ENCODE measurements at regions not wholly inside any gene's neighbourhood (a gene's known extent, or its start where the extent isn't known, plus 50 kb on each side); places are given as distances from the start of the nearest gene placed in this dataset.

DNA sequence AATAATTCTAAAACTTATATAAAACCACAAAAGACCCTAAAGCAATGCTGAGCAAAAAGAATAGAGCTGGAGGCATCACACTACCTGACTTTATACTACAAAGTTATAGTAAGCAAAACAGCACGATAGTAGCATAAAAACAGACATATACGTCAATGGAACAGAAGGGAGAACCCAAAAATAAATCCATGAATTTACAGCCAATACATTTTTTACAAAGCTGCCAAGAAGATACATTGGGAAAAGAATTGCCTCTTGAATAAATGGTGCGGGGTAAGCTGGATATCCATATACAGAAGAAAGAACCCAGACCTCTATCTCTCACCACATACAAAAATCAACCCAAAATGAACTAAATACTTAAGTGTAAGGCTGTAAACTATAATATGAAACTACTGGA is 51.3 kb upstream of the KRTAP11-1 start (continued):
- TF ChIP-seq, protein P1, sequence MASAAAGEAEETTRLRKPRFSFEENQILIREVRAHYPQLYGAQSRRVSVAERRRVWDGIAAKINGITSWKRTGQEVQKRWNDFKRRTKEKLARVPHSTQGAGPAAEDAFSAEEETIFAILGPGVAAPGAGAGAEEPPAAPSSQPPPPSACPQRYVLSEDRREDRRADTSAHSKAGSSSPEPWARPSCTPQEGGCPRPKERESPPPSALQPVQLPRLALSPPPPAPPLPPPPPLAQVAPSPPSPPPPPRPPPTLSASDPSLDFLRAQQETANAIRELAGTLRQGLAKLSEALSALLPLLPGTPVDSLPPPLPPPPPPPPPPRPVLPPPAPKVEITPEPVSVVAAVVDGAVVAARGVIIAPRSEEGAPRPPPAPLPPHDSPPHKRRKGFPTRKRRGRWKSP (CRISPR knock-in tag; IDR thresholded peaks at IDR 0.05) = no peak
- TF ChIP-seq, protein P2, sequence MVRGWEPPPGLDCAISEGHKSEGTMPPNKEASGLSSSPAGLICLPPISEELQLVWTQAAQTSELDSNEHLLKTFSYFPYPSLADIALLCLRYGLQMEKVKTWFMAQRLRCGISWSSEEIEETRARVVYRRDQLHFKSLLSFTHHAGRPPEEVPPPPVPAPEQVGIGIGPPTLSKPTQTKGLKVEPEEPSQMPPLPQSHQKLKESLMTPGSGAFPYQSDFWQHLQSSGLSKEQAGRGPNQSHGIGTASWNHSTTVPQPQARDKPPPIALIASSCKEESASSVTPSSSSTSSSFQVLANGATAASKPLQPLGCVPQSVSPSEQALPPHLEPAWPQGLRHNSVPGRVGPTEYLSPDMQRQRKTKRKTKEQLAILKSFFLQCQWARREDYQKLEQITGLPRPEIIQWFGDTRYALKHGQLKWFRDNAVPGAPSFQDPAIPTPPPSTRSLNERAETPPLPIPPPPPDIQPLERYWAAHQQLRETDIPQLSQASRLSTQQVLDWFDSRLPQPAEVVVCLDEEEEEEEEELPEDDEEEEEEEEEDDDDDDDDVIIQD (CRISPR knock-in tag; IDR thresholded peaks at IDR 0.05; ENCODE audit: low read depth) = no peak
- TF ChIP-seq SOX13 (IDR thresholded peaks at IDR 0.05) = no peak
- no peak for TF ChIP-seq SOX13 (CRISPR knock-in tag; conservative IDR thresholded peaks at IDR 0.05 in 1 of 2, IDR thresholded peaks at IDR 0.05 in 1 of 2)
- no peak for TF ChIP-seq ZNF326 (CRISPR knock-in tag; IDR thresholded peaks at IDR 0.05; ENCODE audit: borderline replicate concordance)
- TF ChIP-seq YY1 (IDR thresholded peaks at IDR 0.05; ENCODE audit: insufficient read depth, insufficient replicate concordance, low read depth, low read length) = no peak
- no peak for TF ChIP-seq ZBTB21 (CRISPR knock-in tag; IDR thresholded peaks at IDR 0.05)
- no peak for TF ChIP-seq ZNF772 (CRISPR knock-in tag; IDR thresholded peaks at IDR 0.05)
- TF ChIP-seq ZNF709 (CRISPR knock-in tag; IDR thresholded peaks at IDR 0.05) = no peak
- TF ChIP-seq STAT5B (CRISPR knock-in tag; IDR thresholded peaks at IDR 0.05) = no peak
- TF ChIP-seq MLLT10 (CRISPR knock-in tag; IDR thresholded peaks at IDR 0.05) = no peak
- TF ChIP-seq SUZ12 (IDR thresholded peaks at IDR 0.05; ENCODE audit: low read depth, low read length) = no peak

All from HepG2 (cell line).